Activated CD8-positive, alpha-beta memory T cell treated with anti-CD3 and anti-CD28 coated beads, Interleukin-2, amount 50 U/mL, for 4 hours (primary cell): ENCODE measurements at regions not wholly inside any gene's neighbourhood (a gene's known extent, or its start where the extent isn't known, plus 50 kb on each side); places are given as distances from the start of the nearest gene placed in this dataset.
"Not testable (repeated sequence)": the region's sequence is repeated elsewhere in the genome, so short reads cannot be mapped to it uniquely, and the experiment has no call there.

Source experiments
- DNase-seq: peaks from one replicate; pipeline ENCODE4 v3.0.0-alpha.2; 2020

GRCh38 chrX:26851981-26852380, 611.2 kb downstream of the PPP4R3C start:
- no peak for DNase-seq

GRCh38 chrX:26848511-26848910, 614.6 kb downstream of the PPP4R3C start:
- no peak for DNase-seq

DNA sequence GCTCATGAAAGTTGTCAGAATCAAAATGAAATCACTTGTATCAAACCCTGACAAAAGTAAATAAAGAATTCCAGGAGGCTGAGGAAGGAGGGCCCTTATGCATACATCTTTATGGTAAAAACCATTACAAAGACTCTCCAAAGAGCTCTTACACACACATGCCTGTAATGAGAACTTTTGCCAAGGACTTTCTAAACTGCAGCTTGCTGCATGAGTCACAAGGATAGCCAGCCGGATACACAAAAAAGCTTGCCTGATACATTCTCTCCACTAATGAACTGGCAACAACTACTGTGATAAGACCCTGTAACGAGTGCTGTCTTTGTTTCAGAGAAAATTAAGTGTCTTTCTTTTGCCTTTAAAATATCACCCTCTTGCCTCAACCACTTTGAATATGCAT, 618.1 kb downstream of the PPP4R3C start:
- no peak for DNase-seq

- no peak for DNase-seq
Observed at GRCh38 chrX:26822448-26822847, 606.5 kb downstream of the MAGEB5 start.

DNA sequence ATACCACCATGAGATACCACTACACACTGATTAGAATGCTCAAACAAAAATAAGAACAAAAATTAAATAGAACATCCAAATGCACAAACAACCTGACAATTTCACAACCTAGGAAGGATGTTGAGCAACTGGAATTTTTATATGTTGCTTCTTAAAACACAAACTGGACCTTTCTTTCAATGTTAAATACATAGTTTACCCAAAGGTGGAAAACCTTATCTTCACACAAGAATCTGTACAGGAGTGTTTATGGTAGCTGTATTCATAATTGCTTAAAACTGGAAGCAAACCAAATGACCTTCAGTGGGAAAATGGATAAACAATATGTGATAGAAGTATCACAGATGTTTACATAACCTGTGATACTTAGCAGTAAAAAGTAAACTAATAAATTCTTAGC, 573.8 kb downstream of the MAGEB5 start:
- no peak for DNase-seq

DNA sequence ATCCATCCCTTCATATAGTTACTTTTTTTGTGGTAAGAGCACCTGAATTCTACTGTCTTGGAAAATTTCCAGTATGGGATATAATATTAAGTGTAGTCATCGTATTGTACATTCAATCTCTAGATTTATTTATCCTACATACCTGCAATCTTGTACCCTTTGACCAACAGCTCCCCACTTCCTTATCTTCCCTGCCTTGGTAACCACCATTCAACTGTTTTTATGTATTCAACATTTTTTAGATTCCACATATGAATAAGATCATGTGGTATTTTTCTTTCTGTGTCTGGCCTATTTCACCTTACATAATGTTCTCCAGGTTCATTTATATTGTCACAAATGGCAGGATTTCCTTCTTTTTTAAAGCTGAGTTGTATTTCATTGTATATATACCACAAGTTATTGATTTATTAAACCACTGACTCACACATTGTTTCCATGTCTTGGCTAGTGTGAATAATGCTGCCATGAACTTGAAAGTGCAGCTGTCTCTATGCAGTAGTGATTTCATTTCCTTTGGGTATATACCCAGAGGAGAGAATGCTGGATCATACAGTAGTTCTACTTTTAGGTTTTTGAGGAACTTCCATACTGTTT, 572.5 kb downstream of the MAGEB5 start:
- DNase-seq, result no peak

DNA sequence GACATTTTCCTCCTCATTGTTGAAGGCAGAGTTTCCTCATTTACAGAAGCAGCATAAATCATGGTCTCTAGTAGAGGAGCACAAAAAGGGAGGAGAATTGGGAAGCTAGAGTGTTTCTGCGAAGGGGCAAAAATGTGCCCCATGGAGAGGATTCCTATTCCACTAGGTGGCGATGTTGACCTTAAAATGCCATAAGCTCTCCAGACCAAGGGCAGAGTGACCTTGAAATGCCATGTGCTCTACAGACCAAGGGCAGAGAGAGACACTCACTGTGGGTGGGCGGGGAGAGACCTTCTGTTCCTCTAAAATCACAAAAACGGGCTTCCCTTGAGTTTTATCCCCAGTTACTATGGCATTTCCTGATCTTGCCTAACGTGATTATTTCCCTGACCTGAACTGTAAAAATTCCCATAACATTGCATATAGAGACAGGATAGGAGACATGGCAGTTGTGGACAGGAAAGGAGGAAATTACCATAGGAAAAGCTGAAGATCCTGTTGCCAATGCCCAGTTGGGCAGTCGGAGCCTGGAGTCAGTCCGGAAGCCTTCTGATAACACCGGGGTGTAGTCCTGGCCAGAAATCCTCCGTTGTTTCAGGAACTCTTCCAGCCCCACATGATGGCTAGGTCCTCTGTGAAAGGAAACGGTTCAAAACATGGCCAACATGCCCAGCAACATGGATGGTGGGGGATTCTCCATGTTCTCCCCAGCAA, 567.7 kb downstream of the MAGEB5 start:
- no peak for DNase-seq

DNA sequence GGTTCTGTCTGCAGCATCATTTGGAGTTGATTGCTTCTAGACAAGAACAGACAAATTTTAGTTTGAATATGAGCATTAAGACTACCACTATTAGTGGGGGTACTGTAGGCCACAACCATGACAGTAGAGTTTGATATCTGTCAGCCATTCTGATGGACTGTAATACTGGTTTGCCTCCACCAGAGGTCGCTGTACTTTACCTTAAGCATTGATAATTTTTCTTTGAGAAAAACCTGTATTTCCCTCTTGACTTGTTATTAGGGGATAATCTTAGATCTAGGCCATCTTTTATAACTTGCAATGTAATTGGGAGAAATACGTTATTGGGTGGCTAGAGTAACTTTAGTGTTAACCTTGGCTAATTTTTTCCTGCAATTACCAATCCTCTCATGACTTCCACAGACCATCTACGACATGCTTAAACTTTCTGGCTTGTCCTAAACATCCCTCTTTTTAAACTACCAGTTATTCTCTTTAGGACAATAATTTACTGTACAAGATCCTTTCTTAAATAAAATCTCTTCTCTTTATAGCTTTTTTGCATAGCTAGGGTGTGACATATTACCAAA, 562.4 kb downstream of the MAGEB5 start:
- no peak for DNase-seq

GRCh38 chrX:26762253-26762652, 546.3 kb downstream of the MAGEB5 start:
- no peak for DNase-seq

DNA sequence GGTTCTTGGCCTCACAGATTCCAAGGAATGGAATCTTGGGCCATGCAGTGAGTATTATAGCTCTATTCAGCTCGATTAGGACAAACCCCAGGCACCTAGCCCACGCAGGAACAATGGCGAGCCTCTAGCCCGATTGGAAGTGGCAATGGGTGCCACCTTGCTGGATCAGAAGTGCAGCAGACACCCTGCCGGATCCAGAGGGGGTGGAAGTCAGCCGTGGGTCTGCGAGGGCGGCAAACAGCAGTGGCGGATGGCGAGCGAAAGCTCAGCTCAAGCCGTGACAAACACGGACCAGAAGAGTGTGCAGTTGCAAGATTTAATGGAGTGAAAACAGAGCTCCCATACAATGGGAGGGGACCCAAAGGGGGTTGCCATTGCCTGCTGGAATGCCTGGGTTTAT, 539.8 kb downstream of the MAGEB5 start:
- DNase-seq, result not testable (repeated sequence)

- no peak for DNase-seq
Observed at GRCh38 chrX:26747877-26748276, 531.9 kb downstream of the MAGEB5 start.

GRCh38 chrX:26722666-26723428, 506.9 kb downstream of the MAGEB5 start:
- no peak for DNase-seq

GRCh38 chrX:26672571-26672970, 456.6 kb downstream of the MAGEB5 start:
- DNase-seq, result no peak

- no peak for DNase-seq
Observed at GRCh38 chrX:26670521-26670920, 454.6 kb downstream of the MAGEB5 start.

- no peak for DNase-seq
Observed at GRCh38 chrX:26664919-26665318, 448.9 kb downstream of the MAGEB5 start.

DNA sequence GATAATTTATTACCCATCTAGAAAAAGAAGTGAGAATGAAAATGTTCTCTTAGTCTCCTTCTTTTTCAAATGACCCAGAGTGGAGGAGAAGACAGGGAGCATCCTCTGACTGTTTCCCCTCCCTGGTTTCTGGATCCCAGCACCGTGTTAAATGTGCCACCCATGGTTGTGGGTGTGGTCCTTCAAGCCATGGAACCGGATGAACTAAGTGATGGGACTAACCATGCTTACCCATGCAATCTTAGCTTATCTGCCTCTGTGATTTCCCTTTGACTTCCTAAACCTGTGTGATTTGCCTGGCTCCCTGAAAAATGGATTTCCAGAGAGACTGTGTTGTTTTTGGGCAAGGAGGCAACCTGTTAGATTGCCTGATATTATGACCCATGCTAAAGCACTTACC, 437.1 kb downstream of the MAGEB5 start:
- no peak for DNase-seq

DNA sequence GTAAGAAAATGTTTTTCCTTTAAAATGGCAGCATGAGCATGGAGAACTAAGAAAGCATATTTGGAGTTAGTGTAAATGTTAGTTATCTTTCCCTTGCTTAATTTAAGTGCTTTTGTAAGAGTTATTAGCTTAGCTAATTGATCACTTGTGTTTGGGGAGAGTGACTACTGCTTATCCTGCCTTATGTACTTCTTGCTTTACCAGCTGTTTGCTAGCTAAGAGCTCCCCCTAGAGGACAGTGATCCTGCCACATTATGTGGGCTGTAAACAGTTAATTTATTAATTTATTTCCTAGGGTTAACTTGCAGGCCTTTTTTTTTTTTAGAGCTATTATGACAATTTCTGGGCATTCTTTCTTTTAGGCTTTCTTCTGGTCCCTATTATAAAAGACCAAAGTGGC, 435.8 kb downstream of the MAGEB5 start:
- DNase-seq, result no peak

- no peak for DNase-seq
Observed at GRCh38 chrX:26649534-26649933, 433.6 kb downstream of the MAGEB5 start.

DNA sequence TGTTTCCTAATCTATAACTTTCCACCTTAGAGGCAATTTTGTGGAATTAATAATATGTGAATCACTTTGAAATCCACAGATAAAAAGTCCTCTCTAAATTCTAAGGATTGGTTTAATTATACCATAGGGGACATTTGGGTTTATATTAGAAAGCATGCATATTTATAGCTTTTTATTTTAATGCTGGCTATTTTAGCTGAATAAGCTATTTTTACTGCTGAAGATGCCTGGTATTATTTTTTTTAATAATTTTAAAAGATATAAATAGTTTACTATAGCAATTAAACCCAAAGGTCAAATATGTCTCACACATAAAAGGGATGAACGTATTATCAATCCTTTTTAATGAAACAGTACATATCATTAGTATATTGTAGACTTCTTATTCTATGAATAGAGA, 415.4 kb downstream of the MAGEB5 start:
- no peak for DNase-seq

DNA sequence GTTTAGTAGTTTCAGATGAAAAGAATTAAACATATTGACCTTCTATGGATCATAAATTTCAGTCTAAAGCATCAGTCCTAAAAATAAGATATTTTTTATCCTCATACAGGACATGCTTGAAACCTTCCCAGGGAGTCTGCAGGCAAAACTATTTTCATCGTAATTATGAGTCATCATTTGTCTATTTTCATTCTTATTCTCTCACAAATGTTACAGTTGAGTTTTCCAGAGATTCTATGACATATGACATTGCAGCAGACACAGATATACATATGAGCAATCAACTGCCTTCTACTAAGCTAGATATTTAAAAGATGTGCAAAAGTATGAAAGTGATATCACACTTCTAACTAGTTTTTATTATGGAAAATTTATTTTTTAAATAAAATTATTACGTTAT, 398.0 kb downstream of the MAGEB5 start:
- DNase-seq, result no peak

DNA sequence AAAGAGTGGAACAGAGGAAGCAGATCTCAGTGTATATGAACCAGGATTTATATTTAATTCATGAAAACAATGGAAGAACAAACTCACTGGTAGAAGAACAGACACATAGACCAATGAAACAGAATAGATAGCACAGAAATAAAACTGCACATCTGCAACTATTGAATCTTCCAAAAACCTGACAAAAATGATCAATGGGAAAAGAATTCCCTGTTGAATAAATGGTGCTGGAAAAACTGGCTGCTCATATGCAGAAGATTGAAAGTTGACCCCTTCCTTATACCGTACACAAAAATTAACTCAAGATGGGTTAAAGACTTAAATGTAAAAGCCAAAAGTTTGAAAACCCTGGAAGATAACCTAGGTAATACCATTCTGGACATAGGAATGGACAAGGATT, 391.0 kb downstream of the MAGEB5 start:
- DNase-seq, result no peak

- DNase-seq, result no peak
Observed at GRCh38 chrX:26597981-26598380, 382.0 kb downstream of the MAGEB5 start.

- no peak for DNase-seq
Observed at GRCh38 chrX:26590849-26591248, 374.9 kb downstream of the MAGEB5 start.

DNA sequence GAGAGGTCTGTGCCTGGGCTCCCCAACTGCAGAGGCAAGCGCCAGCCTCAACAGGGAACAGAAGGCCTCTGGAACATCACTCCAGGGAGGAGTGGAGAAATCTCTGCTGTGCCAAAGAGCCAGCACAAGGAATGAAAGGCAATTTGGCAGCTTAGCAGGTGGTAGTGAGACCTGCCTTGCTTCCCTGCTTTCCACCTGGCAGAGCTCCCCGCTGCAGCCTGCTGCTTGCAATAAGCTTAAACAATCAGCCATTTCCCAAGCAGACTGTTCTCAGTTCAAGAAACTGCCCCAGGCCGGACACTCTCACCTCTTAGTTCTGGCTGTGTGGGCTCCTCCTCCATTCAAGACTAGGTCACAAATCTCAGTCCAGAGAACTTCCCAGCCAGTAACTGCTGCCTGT, 370.6 kb downstream of the MAGEB5 start:
- DNase-seq, result no peak
